Thyroid gland (tissue), 4 donors: ENCODE measurements at regions not wholly inside any gene's neighbourhood (a gene's known extent, or its start where the extent isn't known, plus 50 kb on each side); places are given as distances from the start of the nearest gene placed in this dataset.
"Not testable (repeated sequence)": the region's sequence is repeated elsewhere in the genome, so short reads cannot be mapped to it uniquely, and the experiment has no call there.

Experiments used
- DNase-seq, 2 donors: peaks; one replicate each; pipeline ENCODE4 v3.0.0-alpha.2; 2019
- H3K27ac ChIP-seq, 3 donors: fragments of 200-600 bp; sonication (generic); 1 replicate in 2 of 3; 2 replicates in 1 of 3; pipeline ENCODE4 v1.5.1; 2016 to 2019; ENCODE audit warnings: mild to moderate bottlenecking in 1 of 3, moderate library complexity in 1 of 3
- H3K27me3 ChIP-seq: fragments of 200-600 bp; sonication (generic); one replicate; pipeline ENCODE4 v1.5.1; 2019
- H3K36me3 ChIP-seq, 2 donors: fragments of 200-600 bp; sonication (generic); one replicate each; pipeline ENCODE4 v1.5.1; 2016 to 2019
- H3K4me1 ChIP-seq, 2 donors: fragments of 200-600 bp; sonication (generic); one replicate each; pipeline ENCODE4 v1.5.1; 2017 to 2019
- H3K4me3 ChIP-seq, 3 donors: fragments of 200-600 bp; sonication (generic); replicated peaks in 1 of 3; 1 replicate in 2 of 3; 2 replicates in 1 of 3; pipeline ENCODE4 v1.5.1; 2016; ENCODE audit warnings: mild to moderate bottlenecking in 1 of 3
- H3K9me3 ChIP-seq: fragments of 200-600 bp; sonication (generic); one replicate; pipeline ENCODE4 v1.5.1; 2017
- POLR2A ChIP-seq, 2 donors: fragments of 450-650 bp; IDR thresholded peaks; one replicate each; pipeline ENCODE4 v1.6.1; 2017; ENCODE audit warnings: antibody characterized with exemption in 2 of 2, mild to moderate bottlenecking in 2 of 2, moderate library complexity in 1 of 2
- WGBS, 2 donors: methylation state at CpG; one replicate each; pipeline ENCODE4 v1.1.5; 2017; 5-methylcytosine and 5-hydroxymethylcytosine counted together
- intact Hi-C: fragments of 100-400 bp; cut with DNase I; formaldehyde crosslinking; loops from one replicate; pipeline ENCODE4 v1.15.1; 2023
- TF ChIP-seq, protein P1 (sequence below), 6 experiments: fragments of 200-600 bp in 3 of 6; fragments of 450-650 bp in 3 of 6; sonication (generic) in 3 of 6; IDR thresholded peaks; one replicate each; pipeline ENCODE4 v1.5.1; 2016 to 2019; ENCODE audit warnings: antibody characterized with exemption in 6 of 6, mild to moderate bottlenecking in 2 of 6, inconsistent platforms in 1 of 6, moderate library complexity in 1 of 6

DNA sequence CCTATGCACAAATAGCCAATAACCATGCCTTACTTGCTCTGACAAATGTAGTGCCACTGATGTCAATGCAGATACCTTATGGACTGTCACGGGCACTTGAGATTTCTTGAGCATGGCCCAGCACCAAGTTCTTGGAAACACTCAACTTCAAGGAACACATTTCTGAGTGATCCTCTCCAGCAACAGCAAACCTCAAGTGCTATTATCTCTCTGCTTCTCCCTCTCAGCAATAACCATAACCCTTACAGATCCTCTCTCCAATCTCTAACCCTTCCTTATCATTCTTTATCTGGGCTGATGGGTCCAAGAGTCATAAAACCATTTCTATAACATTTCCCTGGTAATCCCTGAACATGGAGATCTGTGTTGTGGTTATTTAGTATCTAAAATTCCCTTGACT, 266.9 kb upstream of the STXBP5 start:
- DNase-seq = no peak
- H3K36me3 ChIP-seq = no peaks in the 10 kb centered on the region
- peaks cover 0 to 9% of the 10 kb centered on the region in 2 donors for H3K4me1 ChIP-seq
- 50 to 58% methylated on average over 1 of the region's 1 CpG for WGBS, 2 donors
- H3K27me3 ChIP-seq = no peaks in the 10 kb centered on the region
- no peak for TF ChIP-seq POLR2A (IDR thresholded peaks at IDR 0.05)
- no peaks in the 10 kb centered on the region for H3K9me3 ChIP-seq
- no peak overlapping the region for H3K4me3 ChIP-seq
- intact Hi-C loops = no loop called here
- no peak overlapping the region for H3K27ac ChIP-seq

DNA sequence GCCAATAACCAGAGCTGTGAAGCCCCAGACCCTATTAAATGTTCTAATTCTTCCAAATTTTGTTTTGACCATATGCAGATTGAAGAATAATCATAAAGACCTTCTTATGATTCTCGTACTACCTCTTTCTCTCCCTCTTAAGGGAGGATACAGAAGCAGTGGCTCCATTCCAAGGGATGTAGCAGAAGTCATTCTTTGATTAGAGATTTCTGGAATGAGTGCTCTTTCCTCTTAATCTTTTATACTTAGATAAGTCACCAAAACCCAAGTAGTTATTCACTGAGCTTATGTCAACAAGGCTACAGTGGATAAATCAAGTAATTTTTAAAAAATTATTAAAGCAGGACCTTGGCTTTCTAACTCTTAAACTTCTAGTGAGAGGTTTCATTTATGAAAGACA, 266.0 kb upstream of the STXBP5 start:
- TF ChIP-seq POLR2A (IDR thresholded peaks at IDR 0.05) = no peak
- TF ChIP-seq, protein P1, sequence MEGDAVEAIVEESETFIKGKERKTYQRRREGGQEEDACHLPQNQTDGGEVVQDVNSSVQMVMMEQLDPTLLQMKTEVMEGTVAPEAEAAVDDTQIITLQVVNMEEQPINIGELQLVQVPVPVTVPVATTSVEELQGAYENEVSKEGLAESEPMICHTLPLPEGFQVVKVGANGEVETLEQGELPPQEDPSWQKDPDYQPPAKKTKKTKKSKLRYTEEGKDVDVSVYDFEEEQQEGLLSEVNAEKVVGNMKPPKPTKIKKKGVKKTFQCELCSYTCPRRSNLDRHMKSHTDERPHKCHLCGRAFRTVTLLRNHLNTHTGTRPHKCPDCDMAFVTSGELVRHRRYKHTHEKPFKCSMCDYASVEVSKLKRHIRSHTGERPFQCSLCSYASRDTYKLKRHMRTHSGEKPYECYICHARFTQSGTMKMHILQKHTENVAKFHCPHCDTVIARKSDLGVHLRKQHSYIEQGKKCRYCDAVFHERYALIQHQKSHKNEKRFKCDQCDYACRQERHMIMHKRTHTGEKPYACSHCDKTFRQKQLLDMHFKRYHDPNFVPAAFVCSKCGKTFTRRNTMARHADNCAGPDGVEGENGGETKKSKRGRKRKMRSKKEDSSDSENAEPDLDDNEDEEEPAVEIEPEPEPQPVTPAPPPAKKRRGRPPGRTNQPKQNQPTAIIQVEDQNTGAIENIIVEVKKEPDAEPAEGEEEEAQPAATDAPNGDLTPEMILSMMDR (IDR thresholded peaks at IDR 0.05) = no peak
- intact Hi-C loops = no loop called here
- Histone ChIP-seq H3K4me1 (peaks cover 0 to 9% of the 10 kb centered on the region in 2 donors), H3K4me3 (no peak overlapping the region), H3K9me3 (no peaks in the 10 kb centered on the region), H3K27ac (no peak overlapping the region), H3K36me3 (no peaks in the 10 kb centered on the region), H3K27me3 (no peaks in the 10 kb centered on the region)
- DNase-seq = no peak
- 62 to 76% methylated on average over 1 of the region's 1 CpG for WGBS, 2 donors

DNA sequence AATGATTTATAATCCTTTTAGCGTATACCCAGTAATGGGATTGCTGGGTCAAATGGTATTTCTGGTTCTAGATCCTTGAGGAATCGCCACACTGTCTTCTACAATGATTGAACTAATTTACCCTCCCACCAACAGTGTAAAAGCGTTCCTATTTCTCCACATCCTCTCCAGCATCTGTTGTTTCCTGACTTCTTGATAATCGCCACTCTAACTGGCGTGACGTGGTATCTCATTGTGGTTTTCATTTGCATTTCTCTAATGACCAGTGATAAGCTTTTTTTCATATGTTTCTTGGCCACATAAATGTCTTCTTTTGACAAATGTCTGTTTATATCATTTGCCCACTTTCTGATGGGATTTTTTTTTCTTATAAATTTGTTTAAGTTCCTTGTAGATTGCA, 264.8 kb upstream of the STXBP5 start:
- intact Hi-C loops, DNase-seq, H3K4me1 ChIP-seq, H3K27me3 ChIP-seq, H3K27ac ChIP-seq, H3K4me3 ChIP-seq, H3K36me3 ChIP-seq, H3K9me3 ChIP-seq: not testable (repeated sequence)
- 83 to 94% methylated on average over 6 of the region's 6 CpGs for WGBS, 2 donors

DNA sequence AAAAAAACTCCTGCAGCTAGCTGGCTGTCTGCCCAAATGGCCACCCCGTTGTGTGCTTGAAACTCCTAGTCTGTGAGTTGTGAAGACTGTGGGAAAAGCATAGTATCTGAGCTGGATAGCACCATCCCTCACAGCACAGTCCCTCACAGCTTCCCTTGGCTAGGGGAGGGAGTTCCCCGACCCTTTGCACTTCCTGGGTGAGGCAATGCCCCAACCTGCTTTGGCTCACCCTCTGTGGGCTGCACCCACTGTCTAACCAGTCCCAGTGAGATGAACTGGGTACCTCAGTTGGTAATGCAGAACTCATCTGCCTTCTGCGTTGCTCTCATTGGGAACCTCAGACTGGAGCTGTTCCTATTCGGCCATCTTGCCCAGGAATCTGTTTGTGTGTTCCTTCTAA, 260.6 kb upstream of the STXBP5 start:
- Histone ChIP-seq H3K9me3 (no peaks in the 10 kb centered on the region), H3K36me3 (no peaks in the 10 kb centered on the region), H3K27ac (no peak overlapping the region), H3K4me3 (no peak overlapping the region), H3K4me1 (no peaks in the 10 kb centered on the region), H3K27me3 (no peaks in the 10 kb centered on the region)
- WGBS, 2 donors = 78 to 81% methylated on average over 4 of the region's 4 CpGs
- intact Hi-C loops = no loop called here
- TF ChIP-seq POLR2A (IDR thresholded peaks at IDR 0.05) = no peak
- TF ChIP-seq, protein P1 (IDR thresholded peaks at IDR 0.05) = no peak
- DNase-seq = no peak

DNA sequence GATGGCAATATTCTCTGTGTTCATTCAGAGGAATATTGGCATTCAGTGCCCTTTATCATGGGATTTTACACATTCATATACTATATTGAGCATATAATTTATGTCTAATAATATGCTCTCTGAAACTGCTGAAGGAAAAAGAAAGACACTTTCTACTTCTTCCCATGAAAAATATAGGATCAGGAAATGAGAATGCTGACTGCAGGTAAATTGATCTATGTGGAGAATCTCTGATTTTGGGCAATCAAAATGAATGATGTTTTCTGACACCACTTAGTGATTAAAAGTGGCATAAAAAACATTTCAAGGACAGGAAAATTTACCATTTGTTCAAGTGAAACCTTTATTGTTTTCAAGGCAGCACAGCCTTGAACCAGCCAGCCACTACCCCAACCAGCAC, 260.1 kb upstream of the STXBP5 start:
- Histone ChIP-seq H3K27ac (no peak overlapping the region), H3K4me1 (no peaks in the 10 kb centered on the region), H3K4me3 (no peak overlapping the region), H3K9me3 (no peaks in the 10 kb centered on the region), H3K36me3 (no peaks in the 10 kb centered on the region), H3K27me3 (no peaks in the 10 kb centered on the region)
- no peak for DNase-seq
- intact Hi-C loops = no loop called here
- TF ChIP-seq POLR2A (IDR thresholded peaks at IDR 0.05) = no peak
- TF ChIP-seq, protein P1 (IDR thresholded peaks at IDR 0.05) = no peak

DNA sequence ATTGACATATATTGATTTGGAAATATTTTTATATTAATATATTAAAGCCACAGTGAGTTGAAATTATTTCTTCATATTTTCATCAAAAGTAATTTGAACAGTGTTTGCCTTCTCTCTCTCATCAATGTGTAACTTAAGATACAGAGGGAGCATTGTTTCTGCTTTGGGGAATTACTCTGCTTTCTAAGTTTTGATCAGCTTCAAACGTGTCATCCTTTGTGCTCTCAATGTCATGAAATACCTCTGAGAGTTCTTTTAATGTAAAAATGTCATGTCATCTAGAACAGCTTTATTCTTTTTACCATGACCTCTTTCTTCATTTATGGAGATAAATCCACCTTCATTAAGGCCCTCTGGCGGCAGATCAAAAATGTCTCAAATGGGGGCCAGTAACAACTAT, 259.4 kb upstream of the STXBP5 start:
- H3K9me3 ChIP-seq = no peaks in the 10 kb centered on the region
- no peak overlapping the region for H3K27ac ChIP-seq
- WGBS, 2 donors = 88 to 89% methylated on average over 2 of the region's 2 CpGs
- TF ChIP-seq, protein P1 (IDR thresholded peaks at IDR 0.05) = no peak
- TF ChIP-seq POLR2A (IDR thresholded peaks at IDR 0.05) = no peak
- no peak overlapping the region for H3K4me3 ChIP-seq
- no peak for DNase-seq
- intact Hi-C loops = no loop called here
- H3K36me3 ChIP-seq = no peaks in the 10 kb centered on the region
- H3K4me1 ChIP-seq = no peaks in the 10 kb centered on the region
- no peaks in the 10 kb centered on the region for H3K27me3 ChIP-seq
